Hematopoietic multipotent progenitor cell treated with erythropoietin and hydrocortisone succinate and interleukin-3 and kit ligand, for 8 days (in vitro differentiated cells): ENCODE measurements at regions not wholly inside any gene's neighbourhood (a gene's known extent, or its start where the extent isn't known, plus 50 kb on each side); places are given as distances from the start of the nearest gene placed in this dataset.
"Not testable (repeated sequence)": the region's sequence is repeated elsewhere in the genome, so short reads cannot be mapped to it uniquely, and the experiment has no call there.

Experiments used
- DNase-seq: peaks from one replicate; pipeline ENCODE4 v3.0.0-alpha.2; 2015

DNA sequence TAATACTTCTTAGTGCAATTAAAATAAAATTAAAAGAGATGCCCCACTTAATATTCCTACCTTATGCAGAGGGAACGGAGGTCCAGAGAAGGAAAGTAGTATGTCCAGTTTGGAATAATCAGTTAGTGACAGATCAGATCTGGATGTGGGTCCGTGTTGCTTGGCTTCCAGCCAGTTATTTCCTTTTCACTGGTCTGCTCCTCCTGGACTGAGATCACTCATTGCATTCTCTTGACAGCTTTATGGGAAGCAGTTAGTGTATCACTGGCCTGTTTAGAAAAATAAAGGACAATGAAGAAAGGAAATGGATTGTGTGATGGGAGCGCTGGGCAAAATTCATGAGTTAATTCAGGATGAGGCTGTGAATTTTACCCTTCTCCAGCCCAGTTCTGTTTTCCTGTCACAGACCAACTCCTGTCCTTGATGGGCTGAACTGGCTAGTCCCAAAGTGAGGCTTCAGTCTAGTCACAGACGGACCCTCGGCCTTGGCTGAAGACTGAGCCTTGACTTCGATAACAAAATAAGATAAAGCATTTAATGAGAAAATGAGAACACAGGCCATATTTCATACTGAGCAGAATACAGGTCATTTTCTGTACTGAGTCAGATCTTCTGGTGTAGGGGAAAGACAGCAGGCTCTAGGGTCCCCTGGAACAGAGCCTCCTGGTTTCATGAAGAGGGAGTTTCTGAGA, 85.2 kb upstream of the TRABD2B start:
- no peak for DNase-seq

GRCh38 chr1:48080331-48081255, 83.4 kb upstream of the TRABD2B start:
- no peak for DNase-seq

DNA sequence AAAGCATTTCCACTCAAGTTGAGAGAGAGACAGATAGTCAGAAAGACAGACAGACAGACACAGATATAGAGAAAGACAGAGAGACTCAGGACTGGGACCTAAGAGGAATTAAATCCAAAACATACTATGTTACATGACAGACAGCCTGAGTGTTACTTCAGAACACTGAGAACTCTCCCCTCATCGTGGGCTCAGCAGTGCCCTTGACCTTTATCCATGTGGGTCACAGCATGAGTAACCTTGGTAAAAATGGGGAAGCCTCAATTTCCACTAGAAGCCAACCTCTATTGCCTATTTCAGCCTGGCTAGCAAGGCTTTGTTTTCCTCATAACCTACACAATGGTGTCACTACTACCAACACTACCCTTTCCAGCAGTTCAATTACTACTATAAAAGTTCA, 81.9 kb upstream of the TRABD2B start:
- DNase-seq: no peak

- no peak for DNase-seq
Measured at GRCh38 chr1:48077795-48078222, 80.6 kb upstream of the TRABD2B start.

DNA sequence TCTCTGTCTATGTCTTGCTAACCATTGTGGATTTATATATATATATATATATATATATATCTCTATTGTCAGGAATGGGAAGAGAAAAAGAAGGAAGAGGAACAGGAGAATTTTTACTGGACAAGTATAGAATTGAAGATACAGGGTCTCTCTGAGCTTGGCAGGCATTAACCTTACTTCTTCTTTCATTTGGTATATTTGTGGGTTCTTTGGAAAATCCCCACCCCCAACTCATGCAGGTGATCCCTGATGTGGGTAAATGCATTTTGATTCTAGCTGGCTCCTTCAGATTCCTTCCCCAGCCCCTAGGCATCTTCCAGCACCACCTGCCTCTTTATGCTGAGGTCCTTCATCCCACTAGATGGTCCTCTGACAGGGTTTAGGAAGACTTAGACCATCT, 78.8 kb upstream of the TRABD2B start:
- no peak for DNase-seq

- no peak for DNase-seq
Measured at GRCh38 chr1:48073798-48074530, 76.8 kb upstream of the TRABD2B start.

- DNase-seq: no peak
Measured at GRCh38 chr1:48071513-48071912, 74.3 kb upstream of the TRABD2B start.

DNA sequence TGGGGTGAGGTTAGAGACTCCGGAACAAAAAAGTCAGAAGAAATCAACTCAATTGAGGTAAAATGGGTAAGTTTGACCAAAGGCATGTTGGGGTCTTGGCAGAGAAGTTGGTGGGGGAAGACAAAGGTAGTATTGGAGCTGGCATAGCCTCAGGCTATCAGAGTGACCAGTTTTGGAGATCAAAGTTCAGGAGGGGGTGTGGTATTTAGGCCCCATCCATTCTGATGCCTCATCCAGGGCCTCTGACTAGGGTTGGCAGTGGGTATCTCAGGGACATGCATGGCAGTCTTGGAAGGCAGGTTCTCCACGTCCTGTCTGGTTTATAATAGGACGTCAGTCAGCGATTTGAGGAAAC, 73.2 kb upstream of the TRABD2B start:
- no peak for DNase-seq

GRCh38 chr1:48069662-48070395, 72.6 kb upstream of the TRABD2B start:
- DNase-seq: peak; percentile 35

DNA sequence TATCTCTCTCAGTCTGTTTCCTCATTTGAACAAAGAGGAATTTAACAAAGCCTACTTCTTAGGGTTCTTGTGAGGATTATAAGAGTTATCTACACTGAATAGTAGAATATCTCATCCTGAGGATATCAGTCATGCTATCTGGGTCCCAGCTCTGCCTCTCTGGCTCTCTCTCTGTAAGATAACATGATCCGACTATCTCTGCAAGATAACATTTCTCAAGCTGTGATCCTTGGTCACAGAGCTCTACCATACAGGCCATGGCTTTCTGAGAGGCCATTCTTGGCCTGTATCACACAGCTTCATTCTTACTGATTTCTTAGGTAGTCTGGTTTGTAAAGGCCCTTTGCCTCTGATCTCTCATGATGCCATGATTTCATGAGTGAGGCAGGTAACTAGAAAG, 71.0 kb upstream of the TRABD2B start:
- DNase-seq: no peak

DNA sequence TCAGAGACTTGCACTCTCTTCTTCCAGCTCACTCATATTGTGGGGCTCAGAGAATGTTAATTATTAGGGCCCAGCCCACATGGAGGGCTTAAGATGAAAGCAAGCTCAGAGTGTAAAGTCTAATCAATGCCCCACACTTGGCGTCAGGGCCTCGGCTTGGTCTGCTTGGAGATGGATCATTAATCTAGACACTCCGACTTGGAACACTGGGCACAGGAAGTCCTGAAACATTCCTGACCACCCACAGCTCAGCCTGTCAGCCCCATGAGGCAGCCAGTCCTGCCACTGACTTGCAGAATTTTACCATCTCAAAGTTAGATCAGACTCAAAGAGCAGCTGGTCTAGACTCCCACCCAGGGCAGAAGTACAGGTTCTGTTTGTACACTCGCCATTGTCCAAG, 69.8 kb upstream of the TRABD2B start:
- DNase-seq: no peak

DNA sequence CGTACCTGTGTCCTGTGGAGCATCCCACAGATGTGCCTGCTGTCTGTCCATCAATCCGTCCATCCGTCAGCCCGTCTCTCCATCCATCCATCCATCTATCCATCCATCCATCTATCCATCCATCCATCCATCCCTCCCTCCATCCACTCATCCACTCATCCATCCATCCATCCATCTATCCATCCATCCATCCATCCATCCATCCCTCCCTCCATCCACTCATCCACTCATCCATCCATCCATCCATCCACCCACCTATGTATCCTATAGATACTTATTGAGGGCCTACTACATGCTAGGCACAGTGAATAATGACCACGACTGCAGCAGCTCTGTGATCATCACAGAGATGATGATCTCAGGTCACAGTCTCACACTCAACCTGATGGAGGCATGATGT, 67.5 kb upstream of the TRABD2B start:
- DNase-seq: not testable (repeated sequence)

GRCh38 chr1:48062353-48062752, 65.2 kb upstream of the TRABD2B start:
- no peak for DNase-seq

DNA sequence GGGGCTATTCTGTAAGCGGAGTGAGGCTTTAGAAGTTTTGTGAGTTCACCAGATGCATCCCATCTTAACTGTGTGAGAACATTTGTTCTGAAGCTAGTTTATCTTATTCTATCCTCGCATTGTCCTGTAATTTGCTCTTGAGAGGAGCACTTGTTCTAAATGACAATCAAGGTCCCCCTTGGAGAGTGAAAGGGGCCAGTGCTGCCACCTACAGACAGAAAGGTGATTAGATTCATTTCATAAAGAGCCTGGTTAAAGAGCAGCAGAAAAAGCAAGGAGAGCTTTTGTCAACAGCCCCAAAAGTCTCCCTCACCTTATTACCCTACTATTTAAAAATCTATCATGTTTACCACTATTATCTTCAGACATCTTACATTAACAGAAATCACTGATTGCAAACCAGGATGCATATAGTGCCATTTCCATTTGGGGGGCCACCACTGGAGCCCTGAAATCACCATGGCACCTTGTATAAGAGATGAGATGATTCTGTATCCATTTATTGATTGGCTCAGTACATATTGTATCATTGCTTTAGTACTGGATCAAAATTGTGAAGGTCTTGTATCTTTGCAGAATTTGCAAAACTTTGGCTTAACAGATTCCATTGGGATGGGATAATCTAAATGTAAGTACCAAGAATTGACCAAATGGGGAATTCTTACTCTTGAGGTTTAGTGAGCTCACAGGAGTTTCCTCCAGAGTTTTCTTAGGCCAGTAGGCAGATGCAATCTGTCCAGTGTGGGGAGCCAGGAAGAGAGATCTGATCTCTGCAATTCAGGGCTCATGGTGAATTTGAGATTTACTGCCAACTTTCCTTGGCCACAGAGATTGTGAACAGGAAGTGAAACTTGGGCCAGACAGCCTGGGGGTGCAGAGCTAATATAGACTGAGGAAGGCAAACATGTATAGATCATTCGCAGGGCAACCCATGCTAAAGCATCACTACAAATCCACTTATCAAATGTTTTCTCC, 64.3 kb upstream of the TRABD2B start:
- DNase-seq: peak; percentile 56

DNA sequence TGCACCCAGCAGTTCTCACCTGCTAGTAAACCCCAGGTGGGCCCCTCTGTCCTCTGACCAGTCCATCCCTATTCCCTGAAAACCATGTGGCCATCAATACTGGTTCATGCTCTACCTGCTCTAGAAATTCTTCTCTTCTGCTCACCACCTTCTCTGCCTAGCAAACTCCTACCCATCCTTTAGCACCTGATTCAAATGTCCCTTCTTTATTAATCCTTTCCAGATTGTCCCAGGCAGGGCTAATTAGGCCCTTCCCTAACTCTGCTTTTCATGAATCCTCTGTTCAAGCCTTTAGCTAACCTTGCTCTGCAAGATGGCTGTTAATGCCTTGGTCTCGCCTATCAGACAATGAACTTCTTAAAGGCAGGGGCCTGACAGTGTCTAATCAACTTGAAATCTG, 62.1 kb upstream of the TRABD2B start:
- DNase-seq: no peak

DNA sequence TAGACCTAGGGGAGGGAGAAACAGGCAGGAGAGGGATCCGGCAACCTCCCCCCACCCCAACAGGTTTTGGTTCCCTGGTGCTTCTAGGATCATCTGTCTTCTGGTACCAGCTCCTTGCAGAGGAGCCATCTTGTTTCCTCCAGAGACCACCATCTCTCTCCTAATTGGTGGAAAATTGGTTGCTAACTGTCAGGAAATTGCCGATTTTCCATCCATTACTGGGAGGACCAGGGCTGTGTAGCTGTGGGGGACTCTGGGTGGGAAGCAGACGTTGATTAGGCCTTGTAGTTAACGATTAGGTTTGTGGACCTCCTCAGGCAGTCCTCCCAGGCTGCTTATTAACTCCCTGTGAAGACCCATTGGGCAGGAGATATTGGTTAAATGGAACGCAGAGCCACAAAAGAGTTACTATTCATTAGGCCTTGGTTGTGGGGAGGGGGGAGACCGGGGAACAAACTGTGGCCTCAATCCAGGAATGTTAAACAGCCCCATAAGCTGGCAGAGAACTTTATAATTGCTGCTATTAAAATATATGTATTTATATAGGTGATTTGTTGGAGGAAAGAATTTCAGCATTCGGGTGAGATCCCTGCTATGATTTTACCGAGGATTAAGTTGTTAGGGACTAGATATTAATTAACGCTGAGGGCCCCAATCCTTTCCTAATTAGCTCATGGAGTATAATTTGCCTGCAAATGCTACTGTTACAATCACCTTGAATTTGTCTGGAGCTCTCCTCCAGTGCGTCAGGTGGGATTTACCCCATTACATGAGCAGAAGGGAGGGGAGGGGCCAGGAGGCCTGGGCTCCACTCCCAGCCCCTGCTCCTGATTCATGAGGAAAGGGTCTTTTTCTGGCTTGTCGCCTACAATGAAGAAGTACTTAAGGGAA, 61.2 kb upstream of the TRABD2B start:
- no peak for DNase-seq

GRCh38 chr1:48057249-48057648, 60.1 kb upstream of the TRABD2B start:
- DNase-seq: no peak

DNA sequence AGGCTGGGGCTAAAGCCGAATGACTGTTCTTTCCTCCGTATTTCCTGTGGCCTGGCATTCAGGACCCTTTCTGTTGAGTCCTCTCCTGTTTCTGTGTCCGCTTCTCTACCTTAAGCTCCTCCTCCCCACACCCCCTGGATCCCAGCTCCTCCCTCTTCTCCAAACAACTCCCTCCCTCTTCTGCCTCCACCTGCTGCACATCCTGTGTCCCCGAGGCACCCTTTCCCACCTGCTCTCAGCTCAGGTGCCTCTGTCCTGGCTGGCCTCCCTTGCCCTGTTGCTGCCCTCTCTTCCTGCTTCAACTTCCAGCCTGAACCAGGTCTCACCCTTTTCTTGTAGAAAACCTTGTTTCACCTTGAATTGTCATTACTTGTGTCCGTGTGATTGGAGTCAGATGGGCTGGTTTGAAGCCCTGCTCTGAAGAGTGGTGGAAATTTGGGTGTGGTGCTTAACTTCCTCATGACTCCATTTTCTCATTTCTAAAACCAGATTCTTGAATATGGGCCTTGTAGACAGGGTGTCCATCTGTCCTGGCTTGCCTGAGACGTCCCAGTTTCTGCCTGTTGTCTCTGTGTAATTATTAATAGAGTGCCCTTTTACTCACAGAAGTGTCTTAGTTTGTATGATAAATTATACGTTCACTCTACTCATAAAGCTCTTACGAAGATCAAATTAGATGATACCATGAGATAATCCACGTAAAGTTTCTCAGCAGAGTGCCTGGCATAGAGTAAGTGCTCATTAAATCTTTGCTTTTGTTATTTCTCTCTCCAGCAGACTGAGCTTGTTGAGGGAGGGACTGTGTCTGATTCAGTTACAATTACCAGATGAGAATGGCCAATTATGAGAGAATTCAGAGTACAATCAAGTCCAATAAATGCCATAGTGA, 58.9 kb upstream of the TRABD2B start:
- DNase-seq: no peak

DNA sequence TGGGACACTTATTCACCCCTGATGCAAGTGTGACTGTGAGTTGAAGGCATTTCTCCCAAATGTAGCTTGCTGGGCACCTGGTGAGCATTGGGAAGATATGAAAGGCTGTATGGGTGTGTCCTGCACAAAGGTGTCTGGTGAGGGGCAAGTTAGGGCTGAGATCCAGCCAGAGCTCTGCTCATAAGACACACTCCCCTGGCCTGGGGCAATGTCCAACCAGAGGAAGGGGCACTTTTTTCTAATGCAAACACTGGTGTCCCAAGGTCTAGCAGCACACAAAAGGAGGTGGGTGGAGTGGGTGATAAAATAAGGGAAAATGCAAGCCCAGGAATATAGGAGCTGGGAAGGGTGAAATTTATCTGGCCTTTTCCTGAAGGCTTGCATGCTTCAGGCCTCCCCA, 57.0 kb upstream of the TRABD2B start:
- no peak for DNase-seq

GRCh38 chr1:48052923-48053291, 55.7 kb upstream of the TRABD2B start:
- DNase-seq: no peak
